ENCODE measurements at regions not wholly inside any gene's neighbourhood (a gene's known extent, or its start where the extent isn't known, plus 50 kb on each side); places are given as distances from the start of the nearest gene placed in this dataset.
A peak's percentile ranks its signal among the peaks of the same experiment; 100 is the strongest.

- no peak for DNase-seq
Measured at GRCh38 chr1:234745276-234745675, 135.3 kb upstream of the IRF2BP2 start.

- DNase-seq, result no peak
Measured at GRCh38 chr1:234743791-234744611, 134.0 kb upstream of the IRF2BP2 start.

- no peak for DNase-seq
Measured at GRCh38 chr1:234742622-234743021, 132.6 kb upstream of the IRF2BP2 start.

GRCh38 chr1:234737967-234738314 lies 128.0 kb upstream of the IRF2BP2 start:
- DNase-seq, result peak; percentile 13

- DNase-seq, result no peak
Measured at GRCh38 chr1:234735916-234736315, 125.9 kb upstream of the IRF2BP2 start.

- DNase-seq, result no peak
Measured at GRCh38 chr1:234735476-234735875, 125.5 kb upstream of the IRF2BP2 start.

- DNase-seq, result no peak
Measured at GRCh38 chr1:234734869-234735268, 124.9 kb upstream of the IRF2BP2 start.

- DNase-seq, result no peak
Measured at GRCh38 chr1:234734412-234734835, 124.4 kb upstream of the IRF2BP2 start.

GRCh38 chr1:234733427-234733826 lies 123.4 kb upstream of the IRF2BP2 start:
- DNase-seq, result no peak

- DNase-seq, result no peak
Measured at GRCh38 chr1:234732671-234733390, 122.9 kb upstream of the IRF2BP2 start.

- DNase-seq, result no peak
Measured at GRCh38 chr1:234732260-234732659, 122.3 kb upstream of the IRF2BP2 start.

- DNase-seq, result no peak
Measured at GRCh38 chr1:234731569-234732085, 121.6 kb upstream of the IRF2BP2 start.

GRCh38 chr1:234730770-234731568 lies 121.0 kb upstream of the IRF2BP2 start:
- no peak for DNase-seq

- no peak for DNase-seq
Measured at GRCh38 chr1:234730475-234730769, 120.4 kb upstream of the IRF2BP2 start.

GRCh38 chr1:234729561-234730474 lies 119.8 kb upstream of the IRF2BP2 start:
- DNase-seq, result no peak

- DNase-seq, result no peak
Measured at GRCh38 chr1:234728740-234729139, 118.8 kb upstream of the IRF2BP2 start.

GRCh38 chr1:234727018-234727940 lies 117.3 kb upstream of the IRF2BP2 start:
- no peak for DNase-seq

- DNase-seq, result peak; percentile 30
Measured at GRCh38 chr1:234726359-234726943, 116.5 kb upstream of the IRF2BP2 start.

- DNase-seq, result no peak
Measured at GRCh38 chr1:234725177-234726132, 115.5 kb upstream of the IRF2BP2 start.

Data from NCI-H1436 treated with DMSO at 0.1 percent for 48 hours (cell line).